CD4-positive, alpha-beta T cell treated with Interleukin-4 for 4 hours (primary cell): ENCODE measurements at regions not wholly inside any gene's neighbourhood (a gene's known extent, or its start where the extent isn't known, plus 50 kb on each side); places are given as distances from the start of the nearest gene placed in this dataset.

ENCODE experiments used
- DNase-seq: peaks from one replicate; pipeline ENCODE4 v3.0.0-alpha.2; 2020

- DNase-seq, result no peak
Observed at GRCh38 chr6:167711211-167711610, 115.5 kb upstream of the AFDN start.

GRCh38 chr6:167711768-167712730 lies 114.7 kb upstream of the AFDN start:
- no peak for DNase-seq

- no peak for DNase-seq
Observed at GRCh38 chr6:167712731-167713475, 113.8 kb upstream of the AFDN start.

- DNase-seq, result no peak
Observed at GRCh38 chr6:167714152-167714551, 112.6 kb upstream of the AFDN start.

- no peak for DNase-seq
Observed at GRCh38 chr6:167717455-167717854, 109.3 kb upstream of the AFDN start.

- DNase-seq, result no peak
Observed at GRCh38 chr6:167717867-167718266, 108.8 kb upstream of the AFDN start.

GRCh38 chr6:167719920-167720319 lies 106.8 kb upstream of the AFDN start:
- DNase-seq, result no peak

- DNase-seq, result no peak
Observed at GRCh38 chr6:167720456-167721285, 106.0 kb upstream of the AFDN start.

- no peak for DNase-seq
Observed at GRCh38 chr6:167721291-167721690, 105.4 kb upstream of the AFDN start.

GRCh38 chr6:167722634-167723309 lies 103.9 kb upstream of the AFDN start:
- no peak for DNase-seq

- DNase-seq, result no peak
Observed at GRCh38 chr6:167726043-167726621, 100.6 kb upstream of the AFDN start.

GRCh38 chr6:167730441-167730840 lies 96.3 kb upstream of the AFDN start:
- DNase-seq, result no peak

GRCh38 chr6:167731216-167731615 lies 95.5 kb upstream of the AFDN start:
- no peak for DNase-seq

GRCh38 chr6:167731731-167732422 lies 94.8 kb upstream of the AFDN start:
- no peak for DNase-seq

GRCh38 chr6:167733740-167734661 lies 92.7 kb upstream of the AFDN start:
- no peak for DNase-seq

GRCh38 chr6:167734662-167735083 lies 92.0 kb upstream of the AFDN start:
- DNase-seq, result no peak

- no peak for DNase-seq
Observed at GRCh38 chr6:167735084-167735950, 91.4 kb upstream of the AFDN start.

- DNase-seq, result no peak
Observed at GRCh38 chr6:167735951-167736288, 90.8 kb upstream of the AFDN start.

GRCh38 chr6:167736486-167737204 lies 90.1 kb upstream of the AFDN start:
- no peak for DNase-seq
